ENCODE measurements at regions not wholly inside any gene's neighbourhood (a gene's known extent, or its start where the extent isn't known, plus 50 kb on each side); places are given as distances from the start of the nearest gene placed in this dataset.

- no peaks in the 10 kb centered on the region for H3K27me3 ChIP-seq (ENCODE audit: control insufficient read depth, insufficient read depth, low read length, poor library complexity, severe bottlenecking)
- no peaks in the 10 kb centered on the region for H3K9me3 ChIP-seq (ENCODE audit: control insufficient read depth, low read length)
- H3K4me3 ChIP-seq (ENCODE audit: low read length): no peak overlapping the region
- H3K36me3 Mint-ChIP-seq (ENCODE audit: low read depth): no peaks in the 10 kb centered on the region
- no peak overlapping the region for H3K27ac Mint-ChIP-seq
- no peak overlapping the region for H3K9ac ChIP-seq (ENCODE audit: extremely low read depth, low read length, poor library complexity, severe bottlenecking)
- TF ChIP-seq CTCF (conservative IDR thresholded peaks at IDR 0.05): no peak
- H3K36me3 ChIP-seq (ENCODE audit: control insufficient read depth, insufficient read depth, low read length): no peaks in the 10 kb centered on the region
- H3K27me3 Mint-ChIP-seq (ENCODE audit: insufficient read depth): no peaks in the 10 kb centered on the region
- no peaks in the 10 kb centered on the region for H3K9me3 Mint-ChIP-seq
- WGBS, 2 experiments (ENCODE audit: insufficient coverage in 1 of 2, insufficient read length in 1 of 2): 93% methylated on average over 1 of the region's 3 CpGs; no CpG with 5 or more reads in 1 of the 2 experiments
- no peak overlapping the region for H3K27ac ChIP-seq (ENCODE audit: low read depth, low read length)
- no peak overlapping the region for H3K4me3 Mint-ChIP-seq
- no peaks in the 10 kb centered on the region for H3K4me1 ChIP-seq (ENCODE audit: control insufficient read depth, insufficient read depth, low read length)
- no peaks in the 10 kb centered on the region for H3K4me1 Mint-ChIP-seq
- no peak for DNase-seq
Measured at GRCh38 chr3:84140631-84141030, 818.2 kb upstream of the CADM2 start.

- H3K4me1 ChIP-seq (ENCODE audit: control insufficient read depth, insufficient read depth, low read length): no peaks in the 10 kb centered on the region
- no peak overlapping the region for H3K27ac Mint-ChIP-seq
- no peak overlapping the region for H3K9ac ChIP-seq (ENCODE audit: extremely low read depth, low read length, poor library complexity, severe bottlenecking)
- TF ChIP-seq CTCF (conservative IDR thresholded peaks at IDR 0.05): no peak
- H3K27me3 Mint-ChIP-seq (ENCODE audit: insufficient read depth): no peaks in the 10 kb centered on the region
- H3K36me3 Mint-ChIP-seq (ENCODE audit: low read depth): no peaks in the 10 kb centered on the region
- H3K4me3 ChIP-seq (ENCODE audit: low read length): no peak overlapping the region
- DNase-seq: no peak
- no peaks in the 10 kb centered on the region for H3K27me3 ChIP-seq (ENCODE audit: control insufficient read depth, insufficient read depth, low read length, poor library complexity, severe bottlenecking)
- no peaks in the 10 kb centered on the region for H3K9me3 ChIP-seq (ENCODE audit: control insufficient read depth, low read length)
- no peaks in the 10 kb centered on the region for H3K36me3 ChIP-seq (ENCODE audit: control insufficient read depth, insufficient read depth, low read length)
- no peaks in the 10 kb centered on the region for H3K4me1 Mint-ChIP-seq
- H3K27ac ChIP-seq (ENCODE audit: low read depth, low read length): no peak overlapping the region
- no peak overlapping the region for H3K4me3 Mint-ChIP-seq
- WGBS, 2 experiments (ENCODE audit: insufficient coverage in 1 of 2, insufficient read length in 1 of 2): 80% methylated on average over 2 of the region's 2 CpGs; no CpG with 5 or more reads in 1 of the 2 experiments
- H3K9me3 Mint-ChIP-seq: no peaks in the 10 kb centered on the region
Measured at GRCh38 chr3:84141571-84141970, 817.2 kb upstream of the CADM2 start.

- H3K36me3 Mint-ChIP-seq (ENCODE audit: low read depth): no peaks in the 10 kb centered on the region
- H3K27me3 Mint-ChIP-seq (ENCODE audit: insufficient read depth): no peaks in the 10 kb centered on the region
- no peak overlapping the region for H3K9ac ChIP-seq (ENCODE audit: extremely low read depth, low read length, poor library complexity, severe bottlenecking)
- H3K36me3 ChIP-seq (ENCODE audit: control insufficient read depth, insufficient read depth, low read length): no peaks in the 10 kb centered on the region
- H3K27ac ChIP-seq (ENCODE audit: low read depth, low read length): no peak overlapping the region
- no peak for TF ChIP-seq CTCF (conservative IDR thresholded peaks at IDR 0.05)
- DNase-seq: no peak
- H3K27me3 ChIP-seq (ENCODE audit: control insufficient read depth, insufficient read depth, low read length, poor library complexity, severe bottlenecking): no peaks in the 10 kb centered on the region
- H3K9me3 ChIP-seq (ENCODE audit: control insufficient read depth, low read length): peaks cover 6% of the 10 kb centered on the region
- H3K4me3 ChIP-seq (ENCODE audit: low read length): no peak overlapping the region
- no peak overlapping the region for H3K4me3 Mint-ChIP-seq
- no peaks in the 10 kb centered on the region for H3K4me1 ChIP-seq (ENCODE audit: control insufficient read depth, insufficient read depth, low read length)
- H3K4me1 Mint-ChIP-seq: no peaks in the 10 kb centered on the region
- H3K27ac Mint-ChIP-seq: no peak overlapping the region
- H3K9me3 Mint-ChIP-seq: peaks cover 6% of the 10 kb centered on the region
Measured at GRCh38 chr3:84165328-84165727, 793.5 kb upstream of the CADM2 start.
